HFFc6 (cell line): ENCODE measurements at regions not wholly inside any gene's neighbourhood (a gene's known extent, or its start where the extent isn't known, plus 50 kb on each side); places are given as distances from the start of the nearest gene placed in this dataset.
A peak's percentile ranks its signal among the peaks of the same experiment; 100 is the strongest.

ENCODE experiments used
- DNase-seq: peaks from one replicate; pipeline ENCODE4 v3.0.0-alpha.2; 2018
- H3K27ac Mint-ChIP-seq: 2 replicates; pipeline ENCODE4 v1.8.0; 2020; ENCODE audit warnings: mild to moderate bottlenecking, mixed read lengths
- H3K27me3 Mint-ChIP-seq: 2 replicates; pipeline ENCODE4 v1.8.0; 2021; ENCODE audit warnings: mild to moderate bottlenecking, moderate library complexity, mixed read lengths; ENCODE audit not compliant: insufficient read depth
- H3K36me3 Mint-ChIP-seq: 2 replicates; pipeline ENCODE4 v1.8.0; 2021; ENCODE audit warnings: low read depth, mixed read lengths
- H3K4me1 Mint-ChIP-seq: 2 replicates; pipeline ENCODE4 v1.8.0; 2020; ENCODE audit warnings: low read depth, mixed read lengths
- H3K4me3 Mint-ChIP-seq: 2 replicates; pipeline ENCODE4 v1.8.0; 2020; ENCODE audit warnings: mild to moderate bottlenecking, moderate library complexity, mixed read lengths
- H3K9me3 Mint-ChIP-seq: 2 replicates; pipeline ENCODE4 v1.8.0; 2020; ENCODE audit warnings: mild to moderate bottlenecking, mixed read lengths
- TF ChIP-seq, protein P1 (sequence below): fragments of 200-600 bp; sonication (generic); IDR thresholded peaks from 2 replicates; pipeline ENCODE4 v1.5.0; 2021; ENCODE audit warnings: antibody characterized with exemption, mild to moderate bottlenecking

DNA sequence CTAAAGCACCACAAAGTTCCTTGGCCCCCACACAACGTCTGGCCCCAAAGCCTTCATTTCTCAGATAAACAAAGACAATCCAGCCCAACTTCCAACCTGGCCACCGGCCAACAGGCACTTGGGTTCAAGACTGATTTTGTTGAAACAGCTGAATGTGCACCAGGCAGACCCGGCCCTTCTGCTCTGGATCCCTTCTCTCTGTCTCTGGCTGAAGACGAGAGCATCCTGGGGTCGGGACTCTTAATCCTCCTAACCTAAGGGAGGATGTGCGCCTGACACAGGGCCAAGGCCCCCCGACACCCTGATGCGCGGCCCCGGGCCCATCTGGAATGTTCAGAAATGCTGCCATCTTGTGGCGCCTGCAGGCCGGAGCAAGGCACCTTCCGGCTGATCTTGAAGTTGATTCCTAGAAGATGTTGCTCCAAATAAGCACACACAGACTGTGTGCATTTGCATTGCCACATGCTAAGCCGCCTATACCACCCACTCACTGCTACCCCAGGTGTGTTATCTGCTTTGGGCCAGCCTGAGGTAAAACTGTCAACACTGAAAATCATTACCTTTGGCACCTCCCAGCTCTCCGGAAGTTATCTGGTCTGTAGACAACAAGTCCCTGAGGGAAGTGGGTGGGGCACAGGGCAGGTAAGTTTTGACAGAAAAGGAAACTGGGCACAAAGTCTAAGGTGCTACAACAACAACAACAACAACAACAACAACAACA lies 98.4 kb upstream of the HABP2 start:
- peaks cover 59% of the 10 kb centered on the region for H3K27me3 Mint-ChIP-seq
- no peaks in the 10 kb centered on the region; the same call in 1 of the 2 replicates for H3K9me3 Mint-ChIP-seq
- no peaks in the 10 kb centered on the region for H3K4me1 Mint-ChIP-seq
- TF ChIP-seq, protein P1, sequence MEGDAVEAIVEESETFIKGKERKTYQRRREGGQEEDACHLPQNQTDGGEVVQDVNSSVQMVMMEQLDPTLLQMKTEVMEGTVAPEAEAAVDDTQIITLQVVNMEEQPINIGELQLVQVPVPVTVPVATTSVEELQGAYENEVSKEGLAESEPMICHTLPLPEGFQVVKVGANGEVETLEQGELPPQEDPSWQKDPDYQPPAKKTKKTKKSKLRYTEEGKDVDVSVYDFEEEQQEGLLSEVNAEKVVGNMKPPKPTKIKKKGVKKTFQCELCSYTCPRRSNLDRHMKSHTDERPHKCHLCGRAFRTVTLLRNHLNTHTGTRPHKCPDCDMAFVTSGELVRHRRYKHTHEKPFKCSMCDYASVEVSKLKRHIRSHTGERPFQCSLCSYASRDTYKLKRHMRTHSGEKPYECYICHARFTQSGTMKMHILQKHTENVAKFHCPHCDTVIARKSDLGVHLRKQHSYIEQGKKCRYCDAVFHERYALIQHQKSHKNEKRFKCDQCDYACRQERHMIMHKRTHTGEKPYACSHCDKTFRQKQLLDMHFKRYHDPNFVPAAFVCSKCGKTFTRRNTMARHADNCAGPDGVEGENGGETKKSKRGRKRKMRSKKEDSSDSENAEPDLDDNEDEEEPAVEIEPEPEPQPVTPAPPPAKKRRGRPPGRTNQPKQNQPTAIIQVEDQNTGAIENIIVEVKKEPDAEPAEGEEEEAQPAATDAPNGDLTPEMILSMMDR: peak; percentile 86
- H3K4me3 Mint-ChIP-seq: no peak overlapping the region; the same call in 1 of the 2 replicates
- DNase-seq: no peak
- no peaks in the 10 kb centered on the region for H3K36me3 Mint-ChIP-seq
- H3K27ac Mint-ChIP-seq: no peak overlapping the region

DNA sequence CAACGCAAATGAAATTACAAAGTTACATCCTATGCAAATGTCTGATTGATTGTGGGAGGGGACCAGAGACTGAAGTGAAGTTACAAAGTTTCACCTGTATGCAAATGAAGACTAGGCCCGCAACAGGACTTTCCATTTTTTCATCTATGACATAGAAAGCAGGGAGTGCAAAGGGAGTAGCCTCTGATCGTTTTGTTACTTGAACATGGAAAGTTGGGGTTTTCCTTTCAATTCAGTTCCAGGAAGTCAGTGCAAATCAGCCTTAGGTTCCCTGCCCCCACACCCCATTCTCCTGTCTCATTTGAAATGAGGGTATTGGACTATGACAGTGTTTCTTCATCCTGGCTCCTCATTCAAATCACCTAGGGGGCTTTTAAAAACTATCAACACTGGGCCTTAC lies 96.9 kb upstream of the HABP2 start:
- Mint-ChIP-seq H3K27me3 (peaks cover 61% of the 10 kb centered on the region), H3K9me3 (no peaks in the 10 kb centered on the region; the same call in 1 of the 2 replicates), H3K36me3 (no peaks in the 10 kb centered on the region), H3K4me1 (no peaks in the 10 kb centered on the region), H3K27ac (no peak overlapping the region), H3K4me3 (no peak overlapping the region)
- TF ChIP-seq, protein P1: no peak
- no peak for DNase-seq

DNA sequence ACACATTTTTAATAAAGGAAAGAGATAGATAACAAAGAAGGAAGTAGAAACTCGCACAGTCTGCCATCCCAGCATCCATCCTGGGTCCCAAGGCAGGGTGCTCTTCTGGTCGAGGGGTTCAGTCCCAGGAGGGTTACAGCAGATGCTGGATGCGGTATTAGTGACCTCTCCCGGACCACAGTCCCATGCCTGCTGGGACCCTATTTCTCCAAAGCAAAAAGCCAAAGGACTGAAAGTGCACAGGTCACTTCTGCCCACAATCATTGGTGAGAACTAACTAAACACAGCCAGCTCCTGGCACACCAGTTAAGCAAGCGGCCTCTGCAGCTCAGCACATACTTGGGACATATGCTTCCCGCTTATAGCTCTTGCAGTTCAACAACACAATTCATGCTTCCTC lies 96.1 kb upstream of the HABP2 start:
- H3K4me3 Mint-ChIP-seq: no peak overlapping the region
- TF ChIP-seq, protein P1: no peak
- no peak overlapping the region for H3K27ac Mint-ChIP-seq

DNA sequence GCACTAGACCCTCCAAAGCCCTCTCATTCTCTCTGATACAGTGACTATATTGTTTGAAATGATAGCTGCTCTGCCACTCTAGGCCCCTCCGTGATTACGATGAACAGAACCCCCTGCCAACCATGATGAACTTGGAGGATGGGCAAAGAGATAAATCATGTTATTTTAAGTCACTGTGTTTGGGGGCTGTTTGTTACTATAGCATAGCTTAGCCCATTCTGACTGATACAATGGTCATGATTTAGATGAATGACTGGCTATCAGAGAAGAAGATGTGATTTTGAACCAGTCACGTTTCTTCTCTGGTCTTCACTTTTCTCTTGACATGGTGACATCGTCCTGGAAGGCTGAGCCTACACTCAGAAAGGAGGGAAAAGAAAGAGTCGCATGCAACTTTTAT lies 95.4 kb upstream of the HABP2 start:
- H3K9me3 Mint-ChIP-seq: no peaks in the 10 kb centered on the region; the same call in 1 of the 2 replicates
- TF ChIP-seq, protein P1: no peak
- H3K36me3 Mint-ChIP-seq: no peaks in the 10 kb centered on the region
- no peaks in the 10 kb centered on the region for H3K4me1 Mint-ChIP-seq
- H3K4me3 Mint-ChIP-seq: no peak overlapping the region
- no peak overlapping the region for H3K27ac Mint-ChIP-seq
- no peak for DNase-seq
- H3K27me3 Mint-ChIP-seq: peaks cover 61% of the 10 kb centered on the region

More for the DNA sequence above, 96.1 kb upstream of the HABP2 start:
- H3K27me3 Mint-ChIP-seq: peaks cover 64% of the 10 kb centered on the region
- H3K4me1 Mint-ChIP-seq: no peaks in the 10 kb centered on the region
- no peaks in the 10 kb centered on the region; the same call in 1 of the 2 replicates for H3K9me3 Mint-ChIP-seq
- no peak for DNase-seq
- H3K36me3 Mint-ChIP-seq: no peaks in the 10 kb centered on the region

DNA sequence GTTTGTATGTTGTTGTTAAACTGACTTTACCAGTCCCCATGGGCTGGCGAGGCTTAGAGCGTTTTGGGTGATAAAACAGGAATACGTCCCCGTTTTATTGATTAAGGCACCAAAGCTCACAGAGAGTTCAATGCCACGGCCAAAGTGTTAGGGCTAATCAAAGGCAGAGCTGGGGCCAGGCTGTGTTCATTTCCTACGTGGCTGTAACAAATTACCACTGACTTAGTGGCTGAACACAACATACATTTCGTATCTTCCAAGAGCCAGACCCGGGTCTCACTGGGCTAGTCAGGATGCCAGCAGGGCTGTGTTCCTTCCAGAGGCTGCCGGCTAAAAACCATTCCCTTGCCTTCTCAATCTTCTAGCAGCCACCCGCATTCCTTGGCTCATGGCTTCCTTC lies 94.4 kb upstream of the HABP2 start:
- H3K4me3 Mint-ChIP-seq: no peak overlapping the region
- no peaks in the 10 kb centered on the region for H3K36me3 Mint-ChIP-seq
- peaks cover 54% of the 10 kb centered on the region for H3K27me3 Mint-ChIP-seq
- DNase-seq: no peak
- H3K4me1 Mint-ChIP-seq: no peaks in the 10 kb centered on the region; the same call in 1 of the 2 replicates
- TF ChIP-seq, protein P1: no peak
- no peaks in the 10 kb centered on the region; the same call in 1 of the 2 replicates for H3K9me3 Mint-ChIP-seq
- H3K27ac Mint-ChIP-seq: no peak overlapping the region
